Hematopoietic multipotent progenitor cell treated with erythropoietin and hydrocortisone succinate and interleukin-3 and kit ligand, for 4 days (in vitro differentiated cells): ENCODE measurements at regions not wholly inside any gene's neighbourhood (a gene's known extent, or its start where the extent isn't known, plus 50 kb on each side); places are given as distances from the start of the nearest gene placed in this dataset.
"Not testable (repeated sequence)": the region's sequence is repeated elsewhere in the genome, so short reads cannot be mapped to it uniquely, and the experiment has no call there.

Source experiments
- DNase-seq: peaks from one replicate; pipeline ENCODE4 v3.0.0-alpha.2; 2015

DNA sequence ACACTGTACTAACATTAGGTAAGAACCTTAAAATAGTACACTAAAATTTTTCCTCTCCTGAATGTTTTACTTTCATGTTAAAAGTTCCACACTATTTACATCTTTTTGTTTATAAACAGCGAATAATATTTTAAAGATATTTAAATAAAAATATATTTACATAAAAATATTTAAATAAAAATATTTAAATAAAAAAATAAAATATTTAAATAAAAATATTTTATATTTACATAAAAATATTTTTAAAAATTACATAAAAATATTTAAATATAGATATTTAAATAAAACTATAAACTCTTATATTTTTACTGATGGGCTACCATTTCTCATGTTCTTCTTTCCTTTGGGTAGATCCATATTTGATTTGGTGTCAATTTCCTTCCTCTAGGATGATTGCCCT, 619.0 kb downstream of the ANKRD7 start:
- DNase-seq = no peak

GRCh38 chr7:118844748-118845147, 620.2 kb downstream of the ANKRD7 start:
- no peak for DNase-seq

DNA sequence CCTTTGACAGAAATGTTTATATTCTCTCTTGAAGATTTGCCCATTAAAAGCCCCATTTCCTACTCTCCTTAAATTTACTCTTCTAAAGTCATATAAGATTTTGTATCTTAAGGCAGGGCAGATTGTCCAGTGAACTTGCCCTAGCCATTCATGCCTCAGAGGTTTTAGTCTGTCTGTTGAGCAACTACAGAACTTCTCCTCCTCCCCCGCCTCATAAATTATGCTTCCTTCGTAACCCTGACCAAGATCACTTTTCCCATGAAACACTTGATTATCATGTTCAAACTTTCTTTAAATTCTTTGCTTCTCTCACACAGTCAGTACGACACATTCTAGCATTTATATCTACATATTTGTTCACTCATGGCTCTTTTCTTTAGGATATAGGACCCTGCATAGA, 621.3 kb downstream of the ANKRD7 start:
- DNase-seq = no peak

GRCh38 chr7:118846977-118847376, 622.5 kb downstream of the ANKRD7 start:
- no peak for DNase-seq

DNA sequence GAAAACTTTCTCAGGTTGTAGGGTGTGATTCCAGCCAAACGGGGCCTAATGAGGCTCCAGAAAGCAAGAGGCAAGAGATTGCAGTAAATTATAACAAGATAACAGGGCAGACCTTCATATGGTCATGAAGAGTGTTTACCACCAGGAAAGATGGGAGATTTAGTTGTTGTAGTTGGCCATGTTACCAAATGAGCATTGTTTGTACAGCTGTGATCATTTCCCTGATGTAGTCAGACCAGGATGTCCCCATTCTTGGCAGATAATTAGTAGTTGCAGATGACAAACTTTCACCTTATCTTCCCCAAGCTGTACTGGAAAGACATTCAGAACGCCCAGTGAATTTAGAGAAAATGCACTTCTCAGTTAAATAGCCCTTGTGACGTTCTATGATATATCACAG, 630.8 kb downstream of the ANKRD7 start:
- DNase-seq = no peak

- no peak for DNase-seq
Measured at GRCh38 chr7:118858651-118859149, 634.2 kb downstream of the ANKRD7 start.

DNA sequence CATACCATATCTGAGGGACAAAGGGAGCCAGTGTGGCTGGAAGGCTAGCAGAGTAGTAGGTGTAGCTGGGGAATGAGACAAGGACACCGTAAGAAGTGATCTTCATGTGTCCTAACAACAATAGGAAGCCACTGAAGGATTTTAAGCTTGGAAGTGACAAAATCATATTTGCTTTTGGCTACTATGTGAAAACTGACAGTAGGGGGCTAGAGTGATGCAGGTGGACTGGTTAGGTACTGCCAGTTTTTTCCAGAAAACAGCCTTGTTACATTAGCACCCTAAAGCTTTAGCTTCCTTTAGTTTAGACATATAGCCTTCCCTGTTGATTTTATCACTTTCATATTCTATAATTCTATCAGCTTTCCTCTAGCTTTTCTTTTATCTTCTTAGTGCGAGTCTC, 637.1 kb downstream of the ANKRD7 start:
- no peak for DNase-seq

DNA sequence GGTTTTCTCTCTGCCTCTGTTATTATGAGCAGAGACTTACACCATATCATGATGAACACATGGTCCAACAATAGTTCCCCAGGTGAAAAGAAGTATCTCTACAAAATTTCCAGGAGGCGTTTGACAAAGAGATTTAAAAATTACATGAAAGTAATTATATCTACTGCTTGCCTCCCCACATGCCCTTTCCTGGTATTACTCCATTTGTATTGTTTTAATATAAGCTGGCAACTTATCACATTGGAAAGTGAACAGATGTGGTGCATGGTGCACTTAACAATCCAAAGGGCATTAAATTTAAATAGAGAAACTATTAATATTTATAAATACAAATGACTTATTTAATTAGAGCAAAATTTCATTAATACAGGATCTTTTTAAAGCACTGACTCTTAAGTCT, 638.2 kb downstream of the ANKRD7 start:
- DNase-seq = no peak

DNA sequence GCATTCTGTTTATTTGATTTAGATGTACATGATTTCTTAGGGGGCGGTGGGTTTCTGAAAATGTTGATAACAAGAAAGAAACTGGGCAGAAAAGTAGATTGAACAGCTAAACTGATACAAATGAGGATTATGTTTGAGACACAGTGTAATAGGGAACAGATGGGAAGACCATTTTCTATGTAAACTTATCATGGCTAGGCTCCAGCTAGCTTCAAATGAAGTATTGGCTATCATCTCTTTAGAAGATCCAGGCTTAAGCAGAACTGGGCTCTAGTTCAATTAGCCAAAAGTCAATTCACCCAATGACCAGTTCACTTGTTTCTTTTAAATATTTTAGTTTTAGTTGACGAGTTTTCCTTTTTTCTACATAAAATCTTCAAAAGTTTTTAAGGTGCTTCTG, 639.5 kb downstream of the ANKRD7 start:
- no peak for DNase-seq

- no peak for DNase-seq
Measured at GRCh38 chr7:118867860-118868259, 643.4 kb downstream of the ANKRD7 start.

- not testable (repeated sequence) for DNase-seq
Measured at GRCh38 chr7:118869141-118869540, 644.6 kb downstream of the ANKRD7 start.

- peak; percentile 25 for DNase-seq
Measured at GRCh38 chr7:118870187-118870586, 645.7 kb downstream of the ANKRD7 start.

DNA sequence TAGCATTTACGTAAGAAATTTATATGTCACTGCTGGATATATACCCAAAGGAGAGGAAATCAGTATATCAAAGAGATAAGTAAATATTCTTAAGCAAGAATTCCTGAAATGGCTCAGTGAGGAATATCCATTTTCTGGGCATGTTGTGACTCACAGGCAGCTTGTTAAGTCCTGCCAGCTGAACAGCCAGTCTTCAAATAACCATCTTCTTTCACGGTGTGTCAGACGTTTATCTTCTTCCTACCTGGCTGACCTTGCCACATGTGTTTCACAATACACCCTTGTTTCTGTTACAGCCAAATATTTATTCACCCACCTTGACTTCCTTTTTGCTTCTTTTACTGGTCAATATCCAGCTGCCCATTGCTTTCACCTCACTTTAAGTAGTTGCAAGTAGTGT, 648.1 kb downstream of the ANKRD7 start:
- no peak for DNase-seq

- DNase-seq = no peak
Measured at GRCh38 chr7:118877187-118877586, 652.7 kb downstream of the ANKRD7 start.

GRCh38 chr7:118878336-118878735, 653.8 kb downstream of the ANKRD7 start:
- no peak for DNase-seq

DNA sequence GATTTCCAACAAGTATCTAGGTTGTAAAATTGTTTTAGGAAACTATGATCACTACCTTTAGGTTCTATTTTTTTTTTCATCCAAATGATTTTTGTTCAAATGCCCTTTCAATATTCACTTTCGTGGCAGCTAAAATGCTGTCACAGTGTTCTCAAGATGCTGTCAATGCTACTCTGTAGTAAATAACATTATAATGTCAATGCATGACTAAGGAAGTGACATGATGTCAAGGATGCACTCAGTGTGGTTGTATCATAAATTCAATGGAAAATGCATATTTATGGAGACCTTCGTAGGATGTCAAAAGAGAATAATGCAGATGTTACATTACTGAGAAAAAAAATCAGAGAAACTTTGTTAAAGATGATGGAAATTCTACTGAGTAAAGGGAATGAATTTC, 673.8 kb downstream of the ANKRD7 start:
- no peak for DNase-seq

DNA sequence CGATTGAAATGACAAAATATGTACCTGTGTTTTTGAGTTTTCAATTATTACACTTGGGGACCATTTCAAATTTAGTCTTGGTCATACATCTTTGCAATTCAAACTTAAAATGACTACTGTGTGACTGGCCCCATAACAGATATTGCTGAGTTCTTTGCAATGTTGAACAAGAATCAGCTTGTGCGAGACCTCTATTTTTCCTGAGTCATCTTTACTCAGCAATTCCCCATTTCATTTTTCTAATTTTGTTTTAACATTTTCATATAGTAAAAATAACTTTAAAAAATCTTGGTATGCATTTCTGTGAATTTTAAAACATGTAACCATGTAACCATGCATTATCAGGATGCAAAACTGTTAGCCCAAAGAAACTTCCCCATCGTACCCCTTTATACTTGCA, 678.1 kb downstream of the ANKRD7 start:
- DNase-seq = no peak

GRCh38 chr7:118907911-118908527, 683.5 kb downstream of the ANKRD7 start:
- DNase-seq = no peak

GRCh38 chr7:118916120-118916519, 691.6 kb downstream of the ANKRD7 start:
- DNase-seq = not testable (repeated sequence)

DNA sequence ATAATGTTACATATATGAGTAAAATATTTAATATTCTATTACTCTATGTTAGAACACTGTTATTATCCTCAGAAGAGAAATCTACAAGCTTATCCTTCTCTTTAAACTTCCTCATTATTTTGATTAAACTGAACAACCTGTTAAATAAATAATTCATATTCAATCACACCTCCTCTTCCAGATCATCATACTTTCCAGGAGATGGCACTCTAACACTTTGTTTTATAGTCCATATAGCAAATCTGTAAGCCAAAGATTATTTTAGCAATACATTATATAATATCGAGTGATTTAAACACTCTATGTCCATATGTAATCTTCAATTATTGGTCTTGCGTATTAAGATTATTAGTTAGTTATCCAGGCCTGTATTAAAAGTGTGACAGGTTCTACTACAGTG, 694.1 kb downstream of the ANKRD7 start:
- peak; percentile 41 for DNase-seq

DNA sequence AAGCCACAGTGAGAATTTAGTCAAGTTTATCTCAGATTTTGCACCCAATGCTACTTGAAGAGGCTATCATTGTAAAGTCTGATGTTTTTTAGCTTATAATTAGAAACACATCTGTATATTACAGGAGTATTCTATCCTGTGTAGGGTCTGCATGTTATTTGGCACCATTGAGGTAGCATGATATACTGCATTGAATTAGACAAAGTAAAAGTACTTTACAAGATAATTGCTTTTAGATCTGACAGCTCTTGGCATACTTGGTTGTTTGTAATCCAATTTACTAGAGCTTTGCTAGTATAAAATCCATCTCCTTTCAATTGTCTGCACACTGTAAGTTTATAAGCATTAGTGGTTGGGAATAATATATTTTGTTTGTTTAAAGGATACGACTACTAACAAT, 714.3 kb downstream of the ANKRD7 start:
- no peak for DNase-seq

DNA sequence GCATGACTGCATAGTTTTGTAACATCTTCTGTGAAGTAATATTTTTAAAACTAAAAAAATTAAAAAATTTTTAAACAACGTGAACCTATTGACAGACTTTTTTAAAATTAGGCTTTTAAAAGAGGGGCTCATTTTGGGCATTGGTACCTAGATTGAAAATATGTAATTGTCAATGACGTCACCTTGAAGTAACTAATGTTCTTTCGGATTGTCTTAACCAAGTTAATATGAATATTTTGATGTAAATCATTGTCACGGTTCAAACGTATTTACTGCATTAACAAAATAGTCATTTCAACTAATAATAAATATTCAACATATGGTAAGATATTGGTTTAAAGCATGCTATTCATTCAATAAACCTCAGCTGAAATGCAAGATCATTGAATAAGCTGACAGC, 719.8 kb downstream of the ANKRD7 start:
- no peak for DNase-seq

GRCh38 chr7:118945911-118946682, 721.6 kb downstream of the ANKRD7 start:
- no peak for DNase-seq

DNA sequence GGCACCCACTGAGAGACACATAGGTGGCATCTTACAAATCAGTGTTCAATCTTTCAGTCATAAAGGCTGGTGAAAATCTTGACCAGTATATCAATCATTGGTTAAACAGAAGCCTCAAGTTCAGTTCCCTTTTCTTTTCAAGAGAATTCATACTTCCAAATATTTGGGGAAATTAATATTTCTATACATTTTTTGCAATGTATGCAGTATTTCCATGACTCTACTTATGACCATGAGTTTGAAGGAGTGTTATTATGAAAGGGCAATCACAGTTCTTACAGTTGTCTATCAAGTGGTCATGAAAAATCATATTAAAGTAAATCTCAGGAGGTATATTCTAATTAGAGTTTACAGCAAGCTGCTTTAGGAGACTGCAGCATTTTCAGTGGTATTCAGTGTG, 724.0 kb downstream of the ANKRD7 start:
- DNase-seq = no peak

- no peak for DNase-seq
Measured at GRCh38 chr7:118949031-118949430, 724.5 kb downstream of the ANKRD7 start.
